Right lobe of liver (tissue), 6 donors: ENCODE measurements at regions not wholly inside any gene's neighbourhood (a gene's known extent, or its start where the extent isn't known, plus 50 kb on each side); places are given as distances from the start of the nearest gene placed in this dataset.

Experiments used
- ATAC-seq, 4 donors: fragments of 200-7000 bp; cut with Tn5 transposase; one replicate each; pipeline ENCODE4 v1.9.1; 2020; ENCODE audit warnings: mild to moderate bottlenecking in 4 of 4, moderate library complexity in 4 of 4
- DNase-seq, 3 donors: peaks; one replicate each; pipeline ENCODE4 v3.0.0-alpha.2; 2020
- H3K27ac ChIP-seq, 3 donors: fragments of 200-600 bp; one replicate each; pipeline ENCODE4 v1.8.0; 2022
- H3K27me3 ChIP-seq, 2 donors: fragments of 200-600 bp; one replicate each; pipeline ENCODE4 v1.8.0; 2022
- H3K36me3 ChIP-seq, 4 donors: fragments of 200-600 bp; sonication (generic) in 1 of 4; one replicate each; pipeline versions ENCODE4 v1.5.1 to v1.8.0; 2017 to 2022; ENCODE audit warnings: control low read depth in 1 of 4
- H3K4me1 ChIP-seq, 4 donors: fragments of 200-600 bp; sonication (generic) in 1 of 4; one replicate each; pipeline versions ENCODE4 v1.5.1 to v1.8.0; 2017 to 2022; ENCODE audit warnings: control low read depth in 1 of 4
- H3K4me3 ChIP-seq, 3 donors: fragments of 200-600 bp; one replicate each; pipeline ENCODE4 v1.8.0; 2022
- H3K9me3 ChIP-seq, 4 donors: fragments of 200-600 bp; sonication (generic) in 1 of 4; one replicate each; pipeline versions ENCODE4 v1.5.1 to v1.8.0; 2017 to 2022; ENCODE audit warnings: control low read depth in 1 of 4
- CTCF ChIP-seq, 4 donors: fragments of 200-600 bp in 3 of 4; fragments of 450-650 bp in 1 of 4; IDR thresholded peaks; one replicate each; pipeline versions ENCODE4 v1.5.1 to v1.8.0; 2016 to 2022; ENCODE audit warnings: antibody characterized with exemption in 4 of 4, mild to moderate bottlenecking in 2 of 4
- POLR2A ChIP-seq: fragments of 450-650 bp; IDR thresholded peaks from one replicate; pipeline ENCODE4 v1.6.1; 2017; ENCODE audit warnings: antibody characterized with exemption, mild to moderate bottlenecking
- WGBS: methylation state at CpG from one replicate; pipeline ENCODE4 v1.1.6; 2018; ENCODE audit warnings: low coverage, low lambda C conversion rate; ENCODE audit not compliant: insufficient coverage; ENCODE audit errors: missing lambda C conversion rate; 5-methylcytosine and 5-hydroxymethylcytosine counted together
- intact Hi-C, 2 donors: fragments of 100-400 bp; cut with DNase I; formaldehyde crosslinking; loops; one replicate each; pipeline versions ENCODE4 v1.11.2 to v1.14.1; 2022
- donor health status: DM: no; HTN: yes; CAD: no.
- donor health status: DM: no; HTN: no; CAD: no.
- donor health status: DM: no; HTN: no; CAD: no.
- donor health status: DM: no; HTN: yes; CAD: no.
- donor health status: DM: no; HTN: yes; CAD: no.

GRCh38 chr1:221085701-221086375, 206.6 kb downstream of the HLX start:
- no peaks in the 10 kb centered on the region for H3K36me3 ChIP-seq
- H3K27me3 ChIP-seq = no peaks in the 10 kb centered on the region
- DNase-seq (no peak), ATAC-seq (no peak)
- TF ChIP-seq POLR2A (no peak), CTCF (IDR thresholded peaks at IDR 0.05) (no peak)
- no peak overlapping the region for H3K4me3 ChIP-seq
- intact Hi-C loops = no loop called here
- H3K27ac ChIP-seq = no peak overlapping the region
- no peaks in the 10 kb centered on the region for H3K4me1 ChIP-seq
- no peaks in the 10 kb centered on the region for H3K9me3 ChIP-seq
- 62% methylated on average over 2 of the region's 2 CpGs for WGBS

- Histone ChIP-seq H3K4me3 (no peak overlapping the region), H3K4me1 (no peaks in the 10 kb centered on the region), H3K27ac (no peak overlapping the region), H3K36me3 (no peaks in the 10 kb centered on the region), H3K9me3 (no peaks in the 10 kb centered on the region), H3K27me3 (no peaks in the 10 kb centered on the region)
- DNase-seq = no peak
- ATAC-seq = no peak
- TF ChIP-seq CTCF (IDR thresholded peaks at IDR 0.05) = no peak
- no peak for TF ChIP-seq POLR2A
- 63% methylated on average over 2 of the region's 2 CpGs for whole genome bisulfite sequencing
- intact Hi-C loops = no loop called here
Observed at GRCh38 chr1:221087919-221088318, 208.7 kb downstream of the HLX start.

GRCh38 chr1:221089273-221089672, 210.0 kb downstream of the HLX start:
- TF ChIP-seq CTCF (IDR thresholded peaks at IDR 0.05) = no peak
- no peak for TF ChIP-seq POLR2A
- no peak overlapping the region for H3K27ac ChIP-seq
- H3K9me3 ChIP-seq = no peaks in the 10 kb centered on the region
- no peaks in the 10 kb centered on the region for H3K4me1 ChIP-seq
- WGBS = 90% methylated on average over 3 of the region's 3 CpGs
- intact Hi-C loops = no loop called here
- DNase-seq (no peak), ATAC-seq (no peak)
- H3K36me3 ChIP-seq = no peaks in the 10 kb centered on the region
- H3K4me3 ChIP-seq = no peak overlapping the region
- H3K27me3 ChIP-seq = no peaks in the 10 kb centered on the region

- H3K27ac ChIP-seq = no peak overlapping the region
- H3K36me3 ChIP-seq = no peaks in the 10 kb centered on the region
- intact Hi-C loops = no loop called here
- WGBS = 29% methylated on average over 1 of the region's 1 CpG
- no peaks in the 10 kb centered on the region for H3K27me3 ChIP-seq
- TF ChIP-seq CTCF (IDR thresholded peaks at IDR 0.05) = no peak
- TF ChIP-seq POLR2A = no peak
- H3K4me1 ChIP-seq = no peaks in the 10 kb centered on the region
- ATAC-seq (no peak), DNase-seq (no peak)
- no peaks in the 10 kb centered on the region for H3K9me3 ChIP-seq
- H3K4me3 ChIP-seq = no peak overlapping the region
Observed at GRCh38 chr1:221089803-221090202, 210.6 kb downstream of the HLX start.
